Activated naive CD4-positive, alpha-beta T cell treated with anti-CD3 and anti-CD28 coated beads, Interleukin-2, amount 50 U/mL, for 72 hours (primary cell): ENCODE measurements at regions not wholly inside any gene's neighbourhood (a gene's known extent, or its start where the extent isn't known, plus 50 kb on each side); places are given as distances from the start of the nearest gene placed in this dataset.

Source experiments
- ATAC-seq, 2 donors: fragments of 150-1000 bp; cut with Tn5 transposase; 2 replicates each; pipeline ENCODE4 v1.10.0; 2021; ENCODE audit warnings: mild to moderate bottlenecking in 2 of 2, moderate library complexity in 2 of 2
- DNase-seq, 2 donors: peaks; one replicate each; pipeline ENCODE4 v3.0.0; 2021 to 2022; ENCODE audit warnings: low spot score in 2 of 2
- H3K27ac Mint-ChIP-seq, 2 donors: one replicate each; pipeline ENCODE4 v1.8.0; 2022; ENCODE audit warnings: mild to moderate bottlenecking in 2 of 2, mixed read lengths in 2 of 2
- H3K36me3 Mint-ChIP-seq, 2 donors: one replicate each; pipeline ENCODE4 v1.8.0; 2022; ENCODE audit warnings: mixed read lengths in 2 of 2
- H3K9me3 Mint-ChIP-seq, 2 donors: one replicate each; pipeline ENCODE4 v1.8.0; 2022; ENCODE audit warnings: mixed read lengths in 2 of 2

DNA sequence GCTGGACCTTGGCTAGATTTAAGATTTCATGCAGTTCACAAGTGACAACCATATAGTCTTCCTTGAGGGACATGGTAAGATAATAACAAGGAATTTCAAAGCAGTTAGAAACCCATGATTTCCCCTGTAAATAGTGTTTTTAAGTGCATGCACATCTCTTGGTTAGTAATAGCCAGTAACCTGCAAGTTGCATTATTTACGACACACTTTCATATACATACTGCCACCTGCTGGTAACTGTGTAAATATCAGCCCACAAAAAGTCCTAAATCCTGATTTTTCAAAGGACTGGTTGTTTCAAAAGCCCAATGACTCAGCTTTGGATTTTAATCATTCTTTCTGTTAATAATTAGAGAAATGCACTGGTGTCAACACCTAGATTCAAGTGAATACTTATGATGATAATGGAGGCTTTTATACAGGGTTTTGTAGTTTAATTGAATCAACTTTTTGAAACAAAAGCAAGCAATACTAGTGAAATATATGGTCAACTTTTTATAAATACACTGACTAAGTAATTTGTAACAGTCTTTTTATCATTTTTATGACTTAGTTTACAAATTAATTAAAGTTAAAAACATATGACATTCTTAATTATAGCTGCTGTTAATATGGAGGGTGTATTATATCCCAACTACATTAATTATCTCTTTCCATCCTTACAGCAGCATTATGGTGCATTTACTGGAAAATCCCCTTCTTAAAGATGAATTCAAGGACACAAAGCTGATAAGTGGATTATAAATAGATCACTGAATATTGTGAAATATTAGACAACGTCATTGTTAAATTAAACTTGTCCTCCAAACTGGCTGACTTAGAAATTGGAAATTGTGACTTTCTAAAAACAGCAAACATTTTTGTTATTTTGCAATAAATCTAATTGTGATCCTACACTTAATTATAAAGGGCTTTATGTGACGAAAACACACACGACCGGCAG is 367.7 kb upstream of the SEMA3D start:
- Mint-ChIP-seq H3K27ac (no peak overlapping the region), H3K9me3 (no peaks in the 10 kb centered on the region), H3K36me3 (no peaks in the 10 kb centered on the region)
- ATAC-seq (peak in 1 of 2 donors; percentile 26), DNase-seq (no peak)

DNA sequence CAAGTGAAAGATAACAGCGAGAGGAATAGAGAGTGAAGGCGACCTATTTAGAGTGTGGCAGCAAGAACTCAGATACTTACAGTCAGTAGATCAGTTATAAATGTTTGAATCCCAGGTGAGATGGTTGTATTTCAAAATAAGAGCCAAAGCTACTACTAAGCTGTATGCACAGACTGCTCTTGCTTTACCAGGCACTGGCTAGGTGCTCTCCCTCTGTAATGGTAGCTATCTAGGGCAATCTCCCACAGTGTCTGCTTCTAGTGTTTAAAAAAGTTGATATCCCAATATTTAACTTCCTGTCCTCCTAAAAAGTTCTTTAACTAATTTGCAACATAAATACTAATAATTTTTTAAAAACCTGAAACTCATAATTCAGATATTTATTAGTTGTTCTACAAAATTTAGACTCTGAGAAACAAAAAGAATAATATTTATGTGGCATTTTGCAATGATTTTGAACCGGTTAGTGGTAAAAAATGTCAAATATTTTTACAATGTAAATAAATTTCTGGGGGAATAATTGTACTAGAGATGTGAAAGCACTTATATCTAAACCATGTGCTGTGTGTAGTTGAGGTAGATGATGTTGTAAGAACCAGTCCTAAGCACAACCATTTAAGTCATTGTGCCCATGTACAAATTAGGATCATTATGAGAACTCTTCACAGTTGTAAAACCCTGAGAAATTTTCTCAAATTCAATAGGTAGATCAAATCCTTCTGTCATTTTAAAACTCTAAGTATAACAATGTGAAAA is 349.3 kb upstream of the SEMA3D start:
- Mint-ChIP-seq H3K27ac (no peak overlapping the region), H3K36me3 (no peaks in the 10 kb centered on the region), H3K9me3 (peaks cover 0 to 5% of the 10 kb centered on the region in 2 donors)
- ATAC-seq (no peak), DNase-seq (no peak)

DNA sequence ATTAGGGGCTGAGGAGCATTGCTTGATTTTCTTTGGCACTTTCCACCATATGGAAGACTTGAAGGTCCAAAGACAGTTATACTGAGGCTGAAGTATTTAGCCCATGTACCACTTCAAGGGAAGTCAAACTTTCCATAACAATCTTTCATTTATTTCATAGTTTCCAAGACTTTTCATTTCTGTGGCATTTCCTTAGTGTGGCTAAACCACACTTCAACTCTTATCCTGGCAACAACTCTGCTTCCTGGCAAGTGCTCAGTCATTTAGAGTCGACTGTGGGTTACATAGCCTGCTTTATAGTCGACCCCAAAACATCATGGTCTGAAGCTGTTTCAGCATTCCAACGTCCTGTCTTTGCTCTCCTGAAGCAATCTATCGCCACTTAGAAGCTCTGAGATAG is 343.0 kb upstream of the SEMA3D start:
- no peaks in the 10 kb centered on the region for H3K9me3 Mint-ChIP-seq
- H3K36me3 Mint-ChIP-seq, result no peaks in the 10 kb centered on the region
- ATAC-seq, result no peak
- no peak overlapping the region for H3K27ac Mint-ChIP-seq
- DNase-seq, result no peak

DNA sequence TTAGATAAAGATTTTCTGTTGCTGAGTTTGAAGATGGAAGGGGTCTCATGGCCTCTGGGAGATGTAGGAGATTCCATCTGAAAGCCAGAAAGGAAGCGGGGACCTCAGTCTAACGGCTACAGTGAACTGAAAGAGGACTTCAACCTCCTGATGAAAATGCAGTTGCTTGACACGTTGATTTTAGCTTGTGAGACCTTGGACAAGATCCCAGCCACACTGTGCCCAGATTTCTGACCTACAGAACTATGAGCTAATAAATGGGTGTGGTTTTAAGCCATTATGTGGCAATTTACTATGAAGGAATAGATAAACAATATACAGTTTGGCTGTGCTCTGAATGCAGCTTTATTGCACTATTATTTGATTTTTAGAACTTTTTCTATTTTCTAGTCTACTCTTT is 342.3 kb upstream of the SEMA3D start:
- no peak overlapping the region for H3K27ac Mint-ChIP-seq
- no peak for ATAC-seq
- no peaks in the 10 kb centered on the region for H3K36me3 Mint-ChIP-seq
- no peaks in the 10 kb centered on the region for H3K9me3 Mint-ChIP-seq
- no peak for DNase-seq

DNA sequence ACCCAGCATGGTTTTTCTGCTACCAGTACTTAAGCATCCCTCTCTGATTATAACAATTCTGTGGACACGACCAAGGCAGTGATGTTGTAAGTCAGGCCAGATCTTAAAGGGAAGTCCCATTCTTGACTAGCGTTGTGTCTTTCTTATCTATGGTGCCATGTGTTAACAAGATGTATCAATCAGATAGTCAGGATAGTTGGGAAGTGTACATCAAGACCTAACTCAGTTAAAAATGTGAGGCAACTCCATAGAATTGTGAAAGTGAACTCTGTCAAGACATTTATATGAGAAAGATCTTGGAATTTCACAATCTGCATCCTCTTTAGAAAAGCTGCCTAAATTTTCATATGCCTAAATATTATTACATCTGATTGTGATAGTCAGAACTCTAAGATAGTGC is 341.7 kb upstream of the SEMA3D start:
- ATAC-seq, result no peak
- no peaks in the 10 kb centered on the region for H3K36me3 Mint-ChIP-seq
- no peak for DNase-seq
- no peak overlapping the region for H3K27ac Mint-ChIP-seq
- H3K9me3 Mint-ChIP-seq, result no peaks in the 10 kb centered on the region

DNA sequence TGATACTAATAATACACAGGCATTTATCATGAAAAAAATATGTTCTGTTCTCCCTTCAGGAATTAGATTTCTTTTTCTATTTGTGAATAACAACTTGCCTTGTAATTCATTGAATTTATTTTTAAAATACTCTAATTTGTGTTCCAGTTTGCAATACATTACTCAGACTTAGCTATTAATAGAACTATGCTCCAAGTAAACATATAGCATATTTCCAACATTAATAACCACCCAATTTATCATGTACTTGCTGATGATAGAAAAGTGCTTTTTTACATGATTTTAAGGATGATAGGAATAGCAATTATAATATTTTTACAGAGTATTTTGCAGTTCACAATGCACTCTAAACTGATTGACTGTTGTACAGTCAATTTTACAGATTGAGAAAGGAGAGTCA is 338.8 kb upstream of the SEMA3D start:
- Mint-ChIP-seq H3K9me3 (no peaks in the 10 kb centered on the region), H3K27ac (no peak overlapping the region), H3K36me3 (no peaks in the 10 kb centered on the region)
- ATAC-seq (no peak), DNase-seq (no peak)

DNA sequence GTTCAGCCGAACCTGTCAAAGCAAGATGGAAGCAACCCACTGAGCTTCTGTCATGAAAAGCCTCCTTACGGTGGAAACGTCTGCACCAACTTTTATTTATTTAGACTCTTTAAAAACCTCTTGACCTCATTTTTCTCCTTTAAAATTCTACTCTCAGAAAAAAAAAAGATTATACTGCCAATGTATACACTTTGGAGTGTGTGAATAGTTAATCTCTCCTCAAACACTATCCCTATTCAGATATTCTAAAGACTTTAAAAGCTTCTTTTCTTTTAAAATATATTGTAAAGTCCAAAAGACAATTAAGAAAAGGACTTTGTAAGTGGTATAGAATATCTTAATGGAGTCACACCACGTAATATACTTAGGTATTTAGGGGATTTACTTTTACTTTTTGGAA is 335.2 kb upstream of the SEMA3D start:
- Mint-ChIP-seq H3K27ac (no peak overlapping the region), H3K9me3 (no peaks in the 10 kb centered on the region), H3K36me3 (no peaks in the 10 kb centered on the region)
- no peak for ATAC-seq
- no peak for DNase-seq

DNA sequence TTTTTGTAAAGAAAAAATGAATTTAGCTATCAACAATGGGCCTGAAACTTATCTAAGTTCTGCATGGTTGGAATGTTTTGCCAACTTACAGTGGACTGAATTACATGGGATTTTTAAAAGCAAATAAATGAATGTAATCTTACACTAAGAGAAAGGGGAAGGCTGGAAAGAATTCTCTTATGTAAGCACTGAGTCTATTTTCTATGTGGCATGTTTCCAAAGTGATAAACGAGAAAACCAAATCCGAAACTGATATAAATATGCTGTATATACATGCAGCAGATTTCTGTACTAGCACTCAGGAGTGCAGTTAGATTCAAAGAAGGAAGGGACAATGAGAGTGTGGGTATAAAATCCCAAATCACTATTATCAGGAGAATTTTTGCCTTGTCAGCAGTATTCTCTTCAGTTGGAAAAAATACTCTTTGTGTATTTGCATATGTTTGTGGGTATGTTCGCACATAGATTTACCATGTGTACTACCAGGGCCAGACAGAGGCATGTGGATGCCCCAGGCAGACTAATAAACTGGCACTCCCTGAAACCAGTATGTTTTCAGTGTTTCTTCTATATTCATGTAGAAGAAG is 334.3 kb upstream of the SEMA3D start:
- no peak for DNase-seq
- no peak for ATAC-seq
- Mint-ChIP-seq H3K9me3 (peaks cover 3% of the 10 kb centered on the region in 2 donors), H3K36me3 (no peaks in the 10 kb centered on the region), H3K27ac (no peak overlapping the region)

DNA sequence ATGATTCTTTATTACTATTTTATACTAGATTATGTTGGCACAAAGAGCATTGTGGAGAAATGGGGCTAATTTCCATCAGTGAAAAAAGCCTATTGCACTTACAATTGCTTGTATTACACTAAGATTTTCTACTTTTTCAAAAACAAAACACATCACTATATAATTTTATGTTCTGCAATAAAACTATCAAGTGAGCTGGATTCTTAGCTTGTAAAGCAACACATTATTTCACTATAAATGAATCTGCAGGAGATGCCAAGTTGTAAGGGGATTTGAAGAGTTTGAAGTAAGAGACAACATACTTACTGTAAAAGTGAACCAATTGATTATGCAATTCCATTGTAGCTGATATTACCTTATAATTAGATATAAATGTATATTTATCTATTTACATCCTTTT is 333.3 kb upstream of the SEMA3D start:
- ATAC-seq (no peak), DNase-seq (no peak)
- peaks cover 6% of the 10 kb centered on the region in 2 donors for H3K9me3 Mint-ChIP-seq
- H3K36me3 Mint-ChIP-seq, result no peaks in the 10 kb centered on the region
- H3K27ac Mint-ChIP-seq, result no peak overlapping the region

DNA sequence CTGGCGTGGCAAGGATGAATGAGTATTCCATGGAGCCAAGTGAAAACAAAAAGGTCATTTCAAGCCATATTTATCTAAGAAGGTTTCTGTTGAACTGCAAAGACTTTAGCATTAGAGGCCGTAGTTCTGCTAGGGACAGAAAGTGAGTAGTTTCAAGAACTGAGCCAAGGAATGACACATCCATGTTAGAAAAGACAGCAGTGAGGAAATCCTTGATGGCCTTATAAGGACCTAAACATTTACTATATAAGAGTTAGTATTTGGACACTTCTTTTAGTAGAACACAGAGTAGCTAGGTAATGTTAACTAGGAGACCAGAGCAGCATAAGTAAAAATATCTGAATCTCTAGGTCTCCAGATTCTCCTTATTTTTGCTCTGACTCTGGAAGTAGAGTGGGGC is 329.8 kb upstream of the SEMA3D start:
- Mint-ChIP-seq H3K27ac (no peak overlapping the region), H3K36me3 (no peaks in the 10 kb centered on the region), H3K9me3 (peaks cover 6% of the 10 kb centered on the region in 2 donors)
- ATAC-seq, result no peak
- no peak for DNase-seq

DNA sequence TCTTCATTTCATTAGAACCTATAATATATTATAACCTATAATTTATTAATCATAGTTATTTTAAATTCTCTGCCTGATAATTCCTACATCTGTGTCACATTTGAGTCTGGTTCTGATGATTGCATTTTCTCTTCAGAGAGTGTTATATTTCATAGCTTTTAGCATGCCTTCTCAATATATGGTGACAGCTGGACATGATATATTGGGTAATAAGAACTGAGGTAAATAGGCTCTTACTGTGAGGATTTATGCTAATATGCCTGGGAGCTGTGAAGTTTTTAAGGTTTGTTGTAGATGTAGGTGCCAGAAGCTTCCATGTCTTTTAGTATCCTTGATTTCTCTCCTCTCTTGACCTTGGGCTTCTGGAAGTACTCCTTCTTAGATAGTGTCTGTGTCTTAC is 325.9 kb upstream of the SEMA3D start:
- no peak for ATAC-seq
- Mint-ChIP-seq H3K27ac (no peak overlapping the region), H3K9me3 (peaks cover 9 to 10% of the 10 kb centered on the region in 2 donors), H3K36me3 (no peaks in the 10 kb centered on the region)
- DNase-seq, result no peak

DNA sequence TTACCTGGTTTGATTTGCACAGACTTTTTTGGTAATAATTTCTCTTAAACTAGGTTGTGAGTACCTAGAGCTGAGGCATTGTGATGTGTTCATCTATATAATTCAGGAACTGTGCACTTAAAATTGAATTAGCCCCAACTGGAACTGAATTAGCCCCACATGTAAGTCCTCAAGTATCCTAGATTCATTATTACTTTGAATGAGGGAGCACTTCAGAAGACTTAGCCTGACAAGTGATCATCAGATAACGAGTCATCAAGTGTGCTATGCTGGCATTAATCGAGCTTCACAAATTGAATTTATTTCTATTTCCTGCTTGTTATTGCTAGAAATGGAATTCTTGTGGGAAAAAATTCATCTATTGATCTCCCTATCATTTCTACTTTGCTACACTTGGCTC is 323.4 kb upstream of the SEMA3D start:
- H3K36me3 Mint-ChIP-seq, result no peaks in the 10 kb centered on the region
- H3K27ac Mint-ChIP-seq, result no peak overlapping the region
- ATAC-seq, result no peak
- no peak for DNase-seq
- peaks cover 3 to 4% of the 10 kb centered on the region in 2 donors for H3K9me3 Mint-ChIP-seq

DNA sequence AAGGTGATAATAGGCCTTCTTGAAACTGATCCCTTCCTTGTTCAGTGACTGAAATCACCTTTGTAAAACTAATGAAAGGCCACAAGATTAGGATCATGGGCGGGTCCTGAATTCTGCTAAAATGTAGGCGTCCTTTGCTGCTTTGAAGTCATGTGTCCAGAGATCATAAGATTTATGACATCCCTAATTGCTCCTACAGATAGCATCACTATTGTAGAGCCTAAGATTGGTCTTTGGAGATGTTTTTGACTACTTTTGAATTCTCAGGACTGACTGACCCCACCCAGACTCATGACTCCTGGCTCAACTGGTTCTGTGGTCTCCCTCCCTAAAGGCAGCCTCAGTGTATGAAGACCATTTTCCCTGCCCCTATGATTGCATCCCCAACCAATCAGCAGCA is 322.6 kb upstream of the SEMA3D start:
- H3K9me3 Mint-ChIP-seq, result peaks cover 3 to 4% of the 10 kb centered on the region in 2 donors
- H3K36me3 Mint-ChIP-seq, result no peaks in the 10 kb centered on the region
- ATAC-seq (no peak), DNase-seq (no peak)
- no peak overlapping the region for H3K27ac Mint-ChIP-seq

DNA sequence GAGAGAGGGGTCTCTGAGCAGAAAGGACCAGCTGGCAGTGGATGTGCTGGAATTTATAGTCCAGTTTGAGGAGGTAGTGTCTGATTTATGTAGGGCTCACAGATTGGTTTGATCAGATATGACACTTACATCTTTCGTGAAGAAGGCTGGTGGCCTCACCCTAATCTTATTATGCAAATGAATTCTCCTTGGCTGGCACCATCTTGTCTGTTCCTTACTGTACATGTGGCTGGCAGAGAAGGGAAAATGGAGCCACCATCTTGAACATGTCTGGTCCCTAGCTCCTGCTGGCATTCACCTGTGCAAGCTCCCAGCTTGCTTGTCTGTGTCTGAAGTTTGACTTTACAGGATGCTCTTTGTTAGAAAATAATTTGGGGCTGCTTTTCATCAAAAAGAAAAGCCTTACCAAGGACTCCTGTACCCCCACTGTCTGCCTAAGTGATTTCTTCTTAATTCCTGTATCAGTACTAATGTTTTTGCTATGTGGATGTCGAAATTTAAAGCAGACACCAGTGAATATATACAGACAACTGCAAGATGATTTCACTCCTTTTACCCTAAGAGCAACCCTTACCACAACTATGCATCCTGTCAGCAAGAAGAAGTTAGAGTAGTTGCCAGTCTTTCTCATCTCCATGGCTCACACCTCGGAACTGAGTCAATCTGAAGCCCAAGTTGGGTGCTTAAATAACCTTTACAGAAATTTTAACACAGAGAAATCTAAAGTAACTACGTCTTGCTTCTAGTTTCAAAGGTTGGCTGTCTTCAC is 322.0 kb upstream of the SEMA3D start:
- H3K36me3 Mint-ChIP-seq, result no peaks in the 10 kb centered on the region
- DNase-seq, result no peak
- peaks cover 3 to 9% of the 10 kb centered on the region in 2 donors for H3K9me3 Mint-ChIP-seq
- H3K27ac Mint-ChIP-seq, result no peak overlapping the region
- no peak for ATAC-seq

DNA sequence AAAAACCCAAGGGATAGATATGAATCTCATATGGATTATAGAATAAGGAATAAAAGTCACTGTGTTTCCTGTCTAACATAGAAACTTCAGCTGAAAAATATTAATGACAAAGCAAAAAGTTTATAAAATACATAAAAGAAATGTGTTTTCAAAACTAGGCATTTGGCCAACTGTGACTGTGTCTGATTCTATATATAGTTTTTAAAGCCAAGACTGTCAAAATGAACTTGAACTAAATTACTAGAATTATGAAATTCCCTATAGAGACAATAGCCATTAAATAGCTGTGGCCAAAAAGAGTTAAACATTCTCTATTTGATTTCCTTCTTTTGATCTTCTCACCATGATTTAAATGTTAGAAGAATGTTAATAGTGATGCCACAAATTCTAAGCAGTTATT is 311.2 kb upstream of the SEMA3D start:
- H3K36me3 Mint-ChIP-seq, result peaks cover 0 to 5% of the 10 kb centered on the region in 2 donors
- no peak overlapping the region for H3K27ac Mint-ChIP-seq
- peaks cover 8 to 11% of the 10 kb centered on the region in 2 donors for H3K9me3 Mint-ChIP-seq

DNA sequence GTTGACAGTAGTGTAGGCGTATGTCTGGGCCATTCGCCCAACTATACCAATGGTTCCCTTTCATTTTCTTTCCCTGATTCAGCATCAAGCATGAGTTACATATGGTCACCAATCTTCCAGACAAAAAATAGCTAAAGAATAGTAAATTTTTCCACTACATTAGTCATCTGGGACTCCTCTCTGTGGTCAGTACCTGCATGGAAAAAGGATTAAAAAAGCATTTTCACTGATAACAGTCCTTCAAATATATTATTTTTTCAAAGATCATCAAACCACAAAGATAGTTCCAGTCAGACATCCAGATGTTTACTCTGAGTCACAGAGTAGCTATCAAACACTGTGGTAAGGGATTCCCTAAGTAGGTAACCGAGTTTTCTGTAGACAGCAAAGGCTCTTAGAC is 302.6 kb upstream of the SEMA3D start:
- peaks cover 3 to 4% of the 10 kb centered on the region in 2 donors for H3K9me3 Mint-ChIP-seq
- H3K27ac Mint-ChIP-seq, result no peak overlapping the region
- H3K36me3 Mint-ChIP-seq, result no peaks in the 10 kb centered on the region
- DNase-seq (no peak), ATAC-seq (no peak)

More for the DNA sequence above, 311.2 kb upstream of the SEMA3D start:
- ATAC-seq, result no peak
- no peak for DNase-seq

DNA sequence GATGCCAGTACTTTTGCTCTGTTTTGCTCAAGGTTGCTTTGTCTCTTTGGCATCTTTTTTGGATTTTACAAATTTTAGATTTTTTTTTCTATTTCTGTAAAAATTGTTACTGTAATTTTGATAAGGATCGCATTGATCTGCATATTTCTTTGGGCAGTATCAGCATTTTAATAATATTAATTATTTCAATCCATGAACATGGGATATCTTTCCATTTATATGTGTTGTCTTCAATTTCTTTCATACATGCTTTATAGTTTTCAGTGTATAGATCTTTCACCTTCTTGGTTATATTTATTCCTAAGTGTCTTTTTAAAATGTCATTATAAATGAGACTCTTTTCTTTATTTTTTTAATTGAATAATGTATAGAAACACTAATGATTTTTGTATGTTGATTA is 301.6 kb upstream of the SEMA3D start:
- H3K9me3 Mint-ChIP-seq, result no peaks in the 10 kb centered on the region
- ATAC-seq, result no peak
- H3K27ac Mint-ChIP-seq, result no peak overlapping the region
- no peaks in the 10 kb centered on the region for H3K36me3 Mint-ChIP-seq
- DNase-seq, result no peak
